H1 (cell line): ENCODE measurements at regions not wholly inside any gene's neighbourhood (a gene's known extent, or its start where the extent isn't known, plus 50 kb on each side); places are given as distances from the start of the nearest gene placed in this dataset.

Experiments used
- BCL11A ChIP-seq, 2 experiments: IDR thresholded peaks; one replicate each; pipeline ENCODE4 v1.6.1; 2011; ENCODE audit warnings: low read depth in 2 of 2, low read length in 2 of 2, mild to moderate bottlenecking in 2 of 2
- JUN ChIP-seq: IDR thresholded peaks from 2 replicates; pipeline ENCODE4 v1.6.1; 2011; ENCODE audit warnings: low read depth, mild to moderate bottlenecking, improper control_type of control experiment, low read length
- JUND ChIP-seq: IDR thresholded peaks from 2 replicates; pipeline ENCODE4 v1.6.1; 2011; ENCODE audit warnings: mild to moderate bottlenecking, improper control_type of control experiment, low read length
- KDM1A ChIP-seq: fragments of 200-600, 300-600 bp; sonication (generic); IDR thresholded peaks from 2 replicates; pipeline ENCODE4 v1.7.1; 2016; ENCODE audit warnings: mild to moderate bottlenecking, low read length, borderline replicate concordance
- RXRA ChIP-seq: IDR thresholded peaks from 2 replicates; pipeline ENCODE4 v1.6.1; 2011; ENCODE audit warnings: low read depth, mild to moderate bottlenecking, low read length, moderate library complexity; ENCODE audit not compliant: insufficient read depth
- SUZ12 ChIP-seq: fragments of 200-600 bp; sonication (generic); IDR thresholded peaks from 2 replicates; pipeline ENCODE4 v1.6.1; 2012; ENCODE audit warnings: mild to moderate bottlenecking, inconsistent platforms, low read length, moderate library complexity, mixed read lengths
- TF ChIP-seq, protein P1 (sequence below): IDR thresholded peaks from 2 replicates; pipeline ENCODE4 v1.6.1; 2012; ENCODE audit warnings: inconsistent platforms

DNA sequence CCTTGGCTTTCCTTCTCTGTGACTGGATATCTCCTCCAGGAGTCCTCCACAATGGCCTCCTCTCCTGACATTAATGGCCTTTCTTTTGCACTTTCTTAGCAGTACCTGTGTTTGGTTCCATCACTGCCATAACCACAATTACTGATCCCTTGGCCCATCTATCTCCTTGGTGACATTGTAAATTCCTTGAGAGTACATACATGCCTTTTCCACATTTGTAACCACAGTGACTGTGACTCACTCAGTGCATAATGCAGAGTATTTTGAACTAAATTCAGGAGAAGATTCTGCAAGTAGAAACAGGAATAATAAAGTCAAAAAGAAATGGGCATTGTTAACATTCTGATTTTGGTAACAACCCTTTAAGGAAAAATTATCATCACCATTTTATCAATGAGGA lies 197.2 kb upstream of the SOX4 start (continued):
- no peak for TF ChIP-seq KDM1A
- TF ChIP-seq BCL11A (IDR thresholded peaks at IDR 0.05; ENCODE audit: low read depth in 2 of 2, low read length in 2 of 2) = no peak
- TF ChIP-seq RXRA = no peak
- TF ChIP-seq, protein P1, sequence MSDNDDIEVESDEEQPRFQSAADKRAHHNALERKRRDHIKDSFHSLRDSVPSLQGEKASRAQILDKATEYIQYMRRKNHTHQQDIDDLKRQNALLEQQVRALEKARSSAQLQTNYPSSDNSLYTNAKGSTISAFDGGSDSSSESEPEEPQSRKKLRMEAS = no peak
- no peak for TF ChIP-seq SUZ12
- TF ChIP-seq JUND = no peak
- no peak for TF ChIP-seq JUN
